Activated CD4-positive, alpha-beta T cell treated with anti-CD3 and anti-CD28 coated beads for 1 hour (primary cell): ENCODE measurements at regions not wholly inside any gene's neighbourhood (a gene's known extent, or its start where the extent isn't known, plus 50 kb on each side); places are given as distances from the start of the nearest gene placed in this dataset.

Experiments used
- DNase-seq: peaks from one replicate; pipeline ENCODE4 v3.0.0-alpha.2; 2020

DNA sequence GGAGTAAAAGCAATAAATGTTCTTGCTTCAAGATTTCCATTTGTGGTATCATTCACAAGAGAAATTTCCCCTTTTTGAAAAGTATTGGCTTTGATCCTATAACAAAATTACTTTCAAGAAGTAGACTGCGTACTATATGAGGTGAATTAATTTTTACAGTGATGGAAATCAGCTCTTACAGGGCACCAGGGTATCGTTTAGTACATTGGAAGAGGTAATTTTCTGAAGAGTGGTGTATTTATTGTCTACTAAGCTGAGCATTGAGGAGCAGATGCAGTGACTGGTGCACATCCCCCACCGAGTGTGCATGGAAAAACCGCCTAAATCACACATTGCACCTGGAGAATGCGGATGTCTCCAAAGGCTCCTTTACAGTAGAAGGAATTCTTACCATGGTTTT lies 209.5 kb downstream of the SAMD5 start:
- DNase-seq = no peak

DNA sequence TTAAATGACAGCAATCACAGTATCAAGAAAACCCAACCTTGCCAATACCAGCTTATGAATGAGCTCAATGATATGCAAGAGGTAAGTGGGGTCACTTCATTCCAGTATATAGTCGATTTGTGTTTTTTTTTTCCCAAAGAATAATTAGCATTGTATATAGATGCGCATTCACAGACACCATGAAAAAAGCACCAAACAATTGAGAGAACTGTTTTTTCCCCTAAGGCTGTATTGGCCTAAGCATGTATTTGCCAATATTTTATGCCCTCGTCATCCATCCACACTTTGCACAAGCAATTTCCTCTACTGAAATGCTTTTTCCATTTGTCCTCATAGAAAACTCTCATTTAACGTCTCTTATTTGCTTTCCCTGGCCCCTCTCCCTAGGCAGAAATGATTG lies 213.7 kb downstream of the SAMD5 start:
- DNase-seq = no peak

GRCh38 chr6:147724454-147724853 lies 216.0 kb downstream of the SAMD5 start:
- DNase-seq = no peak

DNA sequence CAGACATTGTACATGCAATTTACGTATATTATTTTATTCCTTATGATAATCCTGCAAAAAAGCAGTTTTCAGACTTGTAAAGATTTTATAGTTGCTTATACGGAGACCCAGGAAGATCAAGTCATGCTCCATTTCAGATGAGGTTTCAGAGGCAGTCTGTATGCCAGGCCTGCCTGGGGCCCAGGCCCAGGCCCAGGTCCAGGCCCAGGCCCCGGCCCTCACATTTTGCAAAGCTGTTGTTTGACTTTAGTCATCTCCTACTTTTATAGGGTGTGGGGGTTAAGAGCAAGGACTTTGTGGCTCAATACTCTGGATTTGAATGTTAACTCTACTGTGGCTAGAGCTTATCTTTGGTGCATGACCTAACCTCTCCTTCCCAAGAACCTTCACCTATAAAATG lies 217.9 kb downstream of the SAMD5 start:
- no peak for DNase-seq

DNA sequence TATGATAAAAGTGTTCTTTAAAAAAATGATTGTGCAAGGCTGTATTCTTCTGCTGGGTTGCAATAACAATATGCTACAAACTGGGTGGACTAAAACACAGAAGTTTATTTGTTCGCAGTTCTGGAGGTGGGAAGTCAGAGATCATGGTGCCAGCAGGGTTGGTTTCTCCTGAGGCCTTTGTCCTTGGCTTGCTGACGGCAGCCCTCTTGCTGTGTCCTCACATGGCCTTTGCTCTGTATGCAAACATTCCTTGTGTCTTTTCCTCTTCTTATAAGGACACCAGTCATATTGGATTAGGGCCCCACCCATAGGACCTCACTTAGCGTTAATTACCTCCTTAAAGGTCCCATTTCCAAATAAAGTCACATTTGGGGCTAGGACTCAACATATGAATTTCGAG lies 220.4 kb downstream of the SAMD5 start:
- DNase-seq = no peak

DNA sequence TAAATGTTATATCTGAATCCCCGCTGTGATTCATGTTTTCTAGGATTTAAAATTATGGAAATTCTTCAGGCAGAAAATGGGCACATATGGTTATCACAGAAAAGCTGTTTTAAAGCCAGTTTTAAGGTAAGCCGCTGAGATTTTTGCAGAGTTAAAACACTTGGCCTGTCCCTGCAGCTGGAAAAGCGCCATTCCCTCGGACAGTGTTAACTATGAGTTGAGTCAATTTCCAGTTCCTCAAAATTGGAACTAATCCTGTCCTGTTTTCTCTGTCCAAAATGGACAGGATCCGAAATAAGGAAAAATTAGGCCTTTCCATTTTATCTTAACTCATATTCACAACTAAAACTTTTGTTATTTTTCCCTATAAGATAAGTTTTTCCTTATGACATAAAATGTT lies 225.2 kb downstream of the SAMD5 start:
- DNase-seq = no peak

DNA sequence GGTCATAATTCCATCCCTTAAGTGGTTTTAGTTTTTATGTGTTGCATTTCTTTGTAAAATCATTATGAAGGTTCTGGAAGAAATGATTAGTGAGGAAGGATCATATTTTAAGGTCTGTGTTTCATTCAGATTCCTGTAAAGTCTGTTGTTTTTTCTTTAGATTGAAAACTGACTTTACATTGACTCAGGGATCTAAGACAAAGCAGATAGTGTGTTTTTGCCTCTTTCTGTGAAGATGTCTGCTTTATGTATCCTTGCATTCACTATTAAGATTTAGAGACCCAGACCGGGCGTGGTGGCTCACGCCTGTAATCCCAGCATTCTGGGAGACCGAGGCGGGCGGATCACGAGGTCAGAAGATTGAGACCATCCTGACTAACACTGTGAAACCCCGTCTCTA lies 225.7 kb downstream of the SAMD5 start:
- no peak for DNase-seq

DNA sequence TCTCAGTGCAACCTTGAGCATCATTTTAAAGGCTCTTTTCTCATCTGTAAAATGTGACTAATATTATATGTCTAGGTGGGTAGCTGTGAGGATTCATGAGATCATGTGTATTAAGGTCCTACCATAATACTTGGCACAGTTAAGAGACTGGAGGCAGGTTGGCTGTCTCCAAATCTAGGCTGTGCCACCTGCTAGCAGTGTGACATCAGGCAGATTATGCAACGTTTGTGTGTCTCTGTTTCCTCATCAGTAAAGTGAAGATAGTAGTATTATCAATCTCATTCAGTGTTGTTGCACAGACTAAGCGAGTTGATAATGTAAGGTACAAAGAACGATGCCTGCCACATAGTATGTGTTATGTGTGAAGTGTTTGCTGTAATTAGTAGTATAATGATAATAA lies 227.4 kb downstream of the SAMD5 start:
- no peak for DNase-seq

DNA sequence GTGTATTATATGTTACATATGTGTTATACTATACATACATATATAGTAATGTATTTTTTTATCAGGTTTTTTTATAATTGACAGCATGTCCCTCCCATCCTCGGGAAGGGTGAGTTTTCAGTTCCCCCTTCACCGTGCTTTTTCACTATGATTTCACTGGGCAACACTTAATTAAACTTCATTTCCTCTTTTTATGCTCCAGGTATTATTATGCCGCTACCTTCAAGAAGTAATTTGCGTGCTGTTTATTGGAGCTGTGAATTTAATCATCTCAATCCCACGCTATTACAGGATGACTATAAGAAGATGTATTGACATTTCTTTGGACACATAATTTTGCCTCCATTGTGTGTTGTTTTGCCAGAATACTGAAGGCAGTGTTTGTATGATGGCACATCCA lies 228.6 kb downstream of the SAMD5 start:
- no peak for DNase-seq

GRCh38 chr6:147738099-147738498 lies 229.6 kb downstream of the SAMD5 start:
- DNase-seq = no peak

- no peak for DNase-seq
Observed at GRCh38 chr6:147738516-147739162, 230.1 kb downstream of the SAMD5 start.

- no peak for DNase-seq
Observed at GRCh38 chr6:147740326-147740725, 231.8 kb downstream of the SAMD5 start.

- DNase-seq = no peak
Observed at GRCh38 chr6:147740916-147741315, 232.4 kb downstream of the SAMD5 start.

DNA sequence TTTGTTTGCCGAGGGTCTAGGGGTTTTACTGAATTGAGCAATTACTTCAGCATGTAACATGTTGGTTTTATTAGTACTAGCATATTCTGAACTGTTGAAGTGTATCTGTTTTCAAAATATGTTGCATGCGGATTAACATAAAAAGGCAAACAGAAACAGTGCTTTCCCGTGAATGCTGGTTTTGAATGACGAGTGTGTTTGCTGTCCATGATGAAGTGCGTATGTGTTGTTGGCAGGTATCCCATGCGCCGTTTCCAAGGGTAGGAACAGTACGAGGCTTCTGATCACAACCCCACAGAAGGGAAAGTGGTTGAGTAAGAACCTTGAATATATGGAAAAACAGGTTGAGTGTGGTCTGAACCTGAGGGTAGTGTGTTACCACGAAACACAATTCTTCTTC lies 232.9 kb downstream of the SAMD5 start:
- no peak for DNase-seq

DNA sequence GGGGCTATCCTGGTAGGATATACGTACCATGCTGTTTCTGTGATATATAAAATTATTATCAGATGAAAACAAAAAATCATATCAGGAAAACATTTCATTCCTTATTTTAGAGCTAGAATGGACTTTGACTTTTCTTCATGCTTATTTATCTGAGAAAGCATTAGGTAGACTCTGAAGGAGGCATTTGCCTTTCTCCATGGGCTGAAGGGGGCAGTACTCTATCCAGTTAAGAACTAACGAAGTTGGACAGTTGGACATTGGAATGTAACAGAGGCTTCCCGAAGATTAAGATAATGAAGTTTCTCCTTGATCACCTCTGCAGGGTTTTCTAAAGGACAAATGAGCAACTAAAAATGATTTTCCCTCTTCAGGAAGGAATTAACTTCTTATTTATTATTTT lies 233.9 kb downstream of the SAMD5 start:
- DNase-seq = no peak

DNA sequence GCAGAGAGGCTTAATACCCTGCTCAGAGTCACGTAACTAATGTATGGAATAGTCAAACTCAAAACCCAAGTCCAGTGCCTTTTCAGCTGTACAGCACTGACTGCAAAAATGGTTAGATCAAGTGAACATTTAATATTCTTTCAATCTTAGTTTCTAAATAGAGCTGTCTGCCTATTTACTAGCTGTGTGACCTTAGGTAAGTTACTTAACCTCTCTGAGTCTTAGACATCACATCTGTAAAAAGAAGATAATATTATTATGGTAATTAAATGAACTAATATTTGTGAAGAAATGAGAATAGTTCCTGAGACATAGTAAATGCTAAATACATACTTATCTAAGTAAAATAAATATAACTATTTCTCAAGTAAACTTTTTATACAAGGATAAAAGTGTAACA lies 235.5 kb downstream of the SAMD5 start:
- DNase-seq = no peak

DNA sequence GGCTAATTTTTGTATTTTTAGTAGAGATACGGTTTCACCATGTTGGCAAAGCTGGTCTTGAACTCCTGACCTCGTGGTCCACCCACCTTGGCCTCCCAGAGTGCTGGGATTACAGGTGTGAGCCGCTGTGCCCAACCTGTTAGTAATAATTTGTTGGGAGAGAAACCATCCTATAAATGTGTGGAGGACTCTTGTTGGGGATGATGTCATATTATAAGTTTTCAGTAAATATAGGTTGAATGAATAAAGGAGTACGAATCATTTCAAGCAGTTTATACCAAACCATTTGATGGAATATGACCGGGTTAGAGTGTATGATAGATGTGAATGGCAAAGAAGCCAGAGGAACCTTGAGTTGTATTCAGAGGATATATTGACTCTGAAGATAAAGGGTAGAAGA lies 240.8 kb downstream of the SAMD5 start:
- DNase-seq = no peak

GRCh38 chr6:147750413-147750812 lies 241.9 kb downstream of the SAMD5 start:
- no peak for DNase-seq

DNA sequence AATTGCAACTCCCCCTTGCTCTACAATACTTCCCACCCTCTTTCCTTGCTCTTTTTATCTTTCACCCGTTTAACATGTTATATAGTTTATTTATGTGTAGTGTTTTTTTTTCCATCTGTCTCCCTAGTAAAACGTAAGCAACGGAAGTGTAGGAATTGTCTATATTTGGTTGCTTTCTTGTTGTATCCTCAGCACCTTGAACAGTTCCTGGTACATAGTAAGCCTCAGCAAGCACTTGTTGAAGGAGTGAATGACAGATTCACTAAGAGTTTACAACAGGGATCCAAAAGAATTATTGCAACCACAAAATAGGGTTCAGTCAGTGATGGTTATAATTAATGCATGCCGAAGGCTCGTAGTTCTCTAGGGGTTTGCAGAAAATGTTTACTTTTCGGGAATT lies 242.7 kb downstream of the SAMD5 start:
- DNase-seq = no peak

- no peak for DNase-seq
Observed at GRCh38 chr6:147752689-147753403, 244.4 kb downstream of the SAMD5 start.

- no peak for DNase-seq
Observed at GRCh38 chr6:147755999-147756398, 247.5 kb downstream of the SAMD5 start.

DNA sequence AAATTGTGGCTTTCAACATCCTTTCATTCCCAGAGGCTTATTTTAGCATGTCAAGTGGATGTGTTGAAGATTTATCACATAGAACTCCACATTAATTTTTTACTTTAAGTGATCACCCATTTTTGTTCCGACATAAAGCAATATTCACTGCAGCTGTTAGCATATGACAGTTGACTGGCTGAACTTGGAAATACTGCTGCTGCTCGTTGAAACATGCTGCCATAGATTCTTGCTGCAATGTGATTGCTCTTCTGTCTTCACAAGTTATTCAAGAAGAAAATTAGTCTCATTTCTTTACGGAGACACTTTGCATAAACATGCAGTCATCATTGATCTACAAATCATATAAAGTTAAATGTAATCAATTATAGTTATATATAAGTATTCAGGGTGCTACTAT lies 248.4 kb downstream of the SAMD5 start:
- DNase-seq = no peak

- no peak for DNase-seq
Observed at GRCh38 chr6:147757291-147757690, 248.8 kb downstream of the SAMD5 start.

DNA sequence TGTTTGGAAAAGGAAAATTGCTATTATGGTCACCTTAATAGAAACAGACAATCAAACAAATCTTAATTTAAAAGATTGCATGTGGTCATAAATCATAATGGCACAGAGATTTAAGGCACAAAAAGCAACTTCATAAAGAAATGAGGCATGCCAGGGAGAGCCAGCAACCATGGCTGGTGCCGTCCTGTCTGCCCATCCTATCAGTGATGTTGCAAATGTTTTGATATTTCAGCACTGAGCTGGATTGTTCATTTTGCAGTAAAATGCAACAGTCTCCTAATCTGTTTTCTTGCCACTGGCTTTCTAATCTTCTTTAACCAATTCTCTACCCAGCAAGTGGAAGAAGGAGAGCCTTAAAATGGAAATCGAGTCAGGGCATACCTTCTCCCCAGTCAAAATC lies 249.8 kb downstream of the SAMD5 start:
- DNase-seq = no peak

DNA sequence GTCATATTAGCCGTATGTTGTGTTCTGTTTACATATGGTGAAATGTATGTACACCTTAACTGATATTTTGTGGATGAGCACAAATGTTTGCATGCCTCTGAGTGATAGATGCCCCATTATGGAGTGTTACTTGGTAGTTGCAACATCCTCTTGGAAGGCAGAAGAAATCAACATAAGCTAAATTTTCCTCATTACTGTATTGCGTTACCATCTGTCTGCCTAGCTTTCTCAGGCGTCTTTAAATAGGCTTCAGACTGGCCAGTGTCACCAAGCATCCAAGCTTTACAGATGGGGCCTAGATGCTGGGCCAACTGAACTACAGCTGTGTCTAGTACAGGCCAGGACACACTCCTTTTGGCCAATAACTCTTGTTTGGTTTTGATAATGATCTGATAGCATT lies 250.6 kb downstream of the SAMD5 start:
- no peak for DNase-seq
